MCF 10A (cell line): ENCODE measurements at regions not wholly inside any gene's neighbourhood (a gene's known extent, or its start where the extent isn't known, plus 50 kb on each side); places are given as distances from the start of the nearest gene placed in this dataset.

ENCODE experiments used
- BruUV-seq: library from RNA; stranded (reverse); fragments of 400-500 nt; replicated peaks from 2 replicates; lab custom pipeline; 2021; lab: Mats Ljungman, UMichigan
- CTCF ChIA-PET: fragments of 300-600 bp; sonication (Branson Sonifier 250); formaldehyde crosslinking; extraction: SDS; loops from one replicate; lab custom pipeline; 2021; ENCODE audit warnings: antibody characterized with exemption, inconsistent platforms; lab: Yijun Ruan, JAX
- POLR2A ChIA-PET: fragments of 300-600, 350-650 bp; sonication (Branson Sonifier 250); formaldehyde crosslinking; extraction: SDS; loops from one replicate; lab custom pipeline; 2020; ENCODE audit warnings: antibody characterized with exemption, inconsistent platforms; lab: Yijun Ruan, JAX
- DNase-seq: peaks from one replicate; pipeline ENCODE4 v3.0.0-alpha.2; 2018; ENCODE audit not compliant: unreplicated experiment
- H3K27ac Mint-ChIP-seq: one replicate; pipeline ENCODE4 v1.8.0; 2022; ENCODE audit warnings: mild to moderate bottlenecking, low read depth, mixed read lengths; ENCODE audit not compliant: unreplicated experiment
- H3K27me3 Mint-ChIP-seq: one replicate; pipeline ENCODE4 v1.8.0; 2022; ENCODE audit warnings: mixed read lengths; ENCODE audit not compliant: insufficient read depth, unreplicated experiment
- H3K36me3 Mint-ChIP-seq: one replicate; pipeline ENCODE4 v1.8.0; 2022; ENCODE audit warnings: mild to moderate bottlenecking, moderate library complexity, mixed read lengths; ENCODE audit not compliant: insufficient read depth, unreplicated experiment
- H3K4me1 Mint-ChIP-seq: one replicate; pipeline ENCODE4 v1.8.0; 2022; ENCODE audit warnings: mixed read lengths; ENCODE audit not compliant: insufficient read depth, unreplicated experiment
- H3K4me3 Mint-ChIP-seq: one replicate; pipeline ENCODE4 v1.8.0; 2022; ENCODE audit warnings: mild to moderate bottlenecking, moderate library complexity, mixed read lengths; ENCODE audit not compliant: unreplicated experiment
- H3K9me3 Mint-ChIP-seq: one replicate; pipeline ENCODE4 v1.8.0; 2022; ENCODE audit warnings: mixed read lengths; ENCODE audit not compliant: unreplicated experiment
- intact Hi-C: fragments of 100-400 bp; cut with micrococcal nuclease; formaldehyde crosslinking; loops from 2 replicates; pipeline ENCODE4 v1.14.1; 2022
- TF ChIP-seq, protein P1 (sequence below): fragments of 200-600 bp; IDR thresholded peaks from one replicate; pipeline ENCODE4 v1.8.0; 2022; ENCODE audit warnings: antibody characterized with exemption, mild to moderate bottlenecking; ENCODE audit not compliant: unreplicated experiment

DNA sequence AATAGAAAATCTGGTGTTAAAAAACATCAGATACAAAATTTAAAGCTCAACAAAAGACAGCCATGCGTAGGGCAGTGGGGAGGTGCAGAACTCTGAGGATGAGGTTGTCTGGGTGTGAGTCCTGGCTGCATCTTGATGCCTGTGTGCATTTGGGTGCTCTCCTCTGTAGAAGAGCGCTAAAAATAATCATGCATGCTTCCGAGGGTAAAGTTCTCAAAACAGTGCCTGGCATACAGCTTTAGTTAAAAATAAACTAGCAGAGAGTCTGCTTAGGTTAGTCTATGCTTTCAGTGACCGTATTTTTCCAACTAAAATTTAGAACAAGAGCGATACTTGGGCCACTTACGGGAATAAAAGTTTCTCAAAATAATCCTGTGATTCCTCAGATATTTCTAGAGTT is 55.5 kb upstream of the SPATA31C2 start:
- Mint-ChIP-seq H3K4me3 (no peak overlapping the region), H3K9me3 (no peaks in the 10 kb centered on the region), H3K4me1 (peaks cover 15% of the 10 kb centered on the region), H3K36me3 (peaks cover 7% of the 10 kb centered on the region), H3K27ac (no peak overlapping the region), H3K27me3 (peaks cover 25% of the 10 kb centered on the region)
- no TSS peak for BruUV-seq
- TF ChIP-seq, protein P1, sequence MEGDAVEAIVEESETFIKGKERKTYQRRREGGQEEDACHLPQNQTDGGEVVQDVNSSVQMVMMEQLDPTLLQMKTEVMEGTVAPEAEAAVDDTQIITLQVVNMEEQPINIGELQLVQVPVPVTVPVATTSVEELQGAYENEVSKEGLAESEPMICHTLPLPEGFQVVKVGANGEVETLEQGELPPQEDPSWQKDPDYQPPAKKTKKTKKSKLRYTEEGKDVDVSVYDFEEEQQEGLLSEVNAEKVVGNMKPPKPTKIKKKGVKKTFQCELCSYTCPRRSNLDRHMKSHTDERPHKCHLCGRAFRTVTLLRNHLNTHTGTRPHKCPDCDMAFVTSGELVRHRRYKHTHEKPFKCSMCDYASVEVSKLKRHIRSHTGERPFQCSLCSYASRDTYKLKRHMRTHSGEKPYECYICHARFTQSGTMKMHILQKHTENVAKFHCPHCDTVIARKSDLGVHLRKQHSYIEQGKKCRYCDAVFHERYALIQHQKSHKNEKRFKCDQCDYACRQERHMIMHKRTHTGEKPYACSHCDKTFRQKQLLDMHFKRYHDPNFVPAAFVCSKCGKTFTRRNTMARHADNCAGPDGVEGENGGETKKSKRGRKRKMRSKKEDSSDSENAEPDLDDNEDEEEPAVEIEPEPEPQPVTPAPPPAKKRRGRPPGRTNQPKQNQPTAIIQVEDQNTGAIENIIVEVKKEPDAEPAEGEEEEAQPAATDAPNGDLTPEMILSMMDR, result no peak
- POLR2A ChIA-PET, result no interaction called here
- CTCF ChIA-PET, result no interaction called here
- intact Hi-C loops, result no loop called here
- DNase-seq, result no peak

DNA sequence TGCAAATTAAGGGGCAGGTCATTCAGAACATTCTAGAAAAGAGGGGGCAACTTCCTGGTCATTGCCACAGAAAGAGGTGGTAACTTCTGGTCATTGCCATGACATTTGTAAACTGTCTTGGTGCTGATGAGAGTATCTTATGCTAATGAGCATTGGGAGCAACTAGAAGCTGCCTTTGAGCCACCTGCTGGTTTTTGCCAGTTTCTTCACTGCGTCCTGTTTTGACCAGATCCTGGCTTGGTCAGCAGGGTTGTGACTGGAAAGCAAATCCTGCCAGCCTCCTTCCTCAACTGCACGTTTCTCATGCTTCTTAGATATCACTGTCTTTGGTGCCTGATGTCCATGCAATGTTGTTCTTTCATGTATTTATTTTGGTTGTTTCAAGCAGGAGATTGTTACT is 53.2 kb upstream of the SPATA31C2 start:
- intact Hi-C loops, result no loop called here
- Mint-ChIP-seq H3K4me1 (no peaks in the 10 kb centered on the region), H3K9me3 (no peaks in the 10 kb centered on the region), H3K27me3 (peaks cover 25% of the 10 kb centered on the region), H3K27ac (no peak overlapping the region), H3K36me3 (peaks cover 7% of the 10 kb centered on the region), H3K4me3 (no peak overlapping the region)
- BruUV-seq, result no TSS peak
- TF ChIP-seq, protein P1, result no peak
- ChIA-PET CTCF (no interaction called here), POLR2A (no interaction called here)
- DNase-seq, result no peak

DNA sequence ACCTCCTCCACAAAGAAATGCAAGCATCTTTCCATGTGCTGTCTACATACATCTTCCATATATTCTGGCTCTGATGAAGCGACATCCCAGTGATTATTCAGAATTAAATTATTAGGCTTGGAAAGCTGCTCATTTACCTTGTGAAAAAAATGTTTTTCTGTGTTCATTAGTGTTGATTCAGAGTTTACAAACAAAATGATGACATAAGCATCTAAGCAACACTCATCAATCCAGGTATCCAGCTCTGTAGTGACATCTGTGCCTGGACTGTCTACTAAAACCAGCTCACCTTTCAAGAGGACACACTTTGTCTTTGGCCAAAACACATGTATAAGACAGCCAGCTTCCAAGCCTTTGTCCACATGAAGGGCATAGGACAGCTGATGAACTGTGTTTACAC is 51.1 kb upstream of the SPATA31C2 start:
- Mint-ChIP-seq H3K4me1 (no peaks in the 10 kb centered on the region), H3K36me3 (peaks cover 7% of the 10 kb centered on the region), H3K4me3 (no peak overlapping the region), H3K27me3 (peaks cover 25% of the 10 kb centered on the region), H3K9me3 (no peaks in the 10 kb centered on the region), H3K27ac (no peak overlapping the region)
- TF ChIP-seq, protein P1, result no peak
- CTCF ChIA-PET, result interaction anchor here (0.6 kb wide), 2 partner anchors 10 to 132 kb away, joined by 4 to 5 read pairs; no protein-coding TSS in a partner anchor
- no TSS peak for BruUV-seq
- POLR2A ChIA-PET, result no interaction called here
- DNase-seq, result no peak
- intact Hi-C loops, result no loop called here
